GM20431 (cell line): ENCODE measurements at regions not wholly inside any gene's neighbourhood (a gene's known extent, or its start where the extent isn't known, plus 50 kb on each side); places are given as distances from the start of the nearest gene placed in this dataset.

Experiments used
- in situ Hi-C: fragments of 300-500 bp; cut with MseI, MboI; formaldehyde crosslinking; loops from one replicate; pipeline ENCODE4 v1.15.0; 2020; ENCODE audit warnings: low sequenced_read_pairs; ENCODE audit not compliant: unreplicated experiment

DNA sequence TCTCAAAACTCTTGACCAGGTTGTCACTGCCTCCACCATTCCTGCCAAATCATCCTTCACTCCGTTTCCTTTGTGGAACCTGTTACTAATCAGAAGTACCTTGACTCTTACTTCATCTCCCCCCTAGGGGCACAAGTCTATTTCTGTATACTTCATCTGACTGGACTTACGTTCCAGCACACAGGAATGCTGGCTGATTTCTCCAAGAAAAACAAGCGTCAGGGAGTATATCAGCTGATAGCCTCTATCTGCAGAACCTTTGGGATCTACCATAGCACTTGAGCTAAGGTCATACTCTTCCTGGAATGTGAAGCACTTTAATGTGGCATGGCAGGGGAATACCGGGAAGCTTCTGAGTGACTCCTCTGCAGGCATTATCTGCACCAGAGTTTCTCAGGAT, 178.1 kb upstream of the MOCS1 start:
- in situ Hi-C loops: no loop called here

DNA sequence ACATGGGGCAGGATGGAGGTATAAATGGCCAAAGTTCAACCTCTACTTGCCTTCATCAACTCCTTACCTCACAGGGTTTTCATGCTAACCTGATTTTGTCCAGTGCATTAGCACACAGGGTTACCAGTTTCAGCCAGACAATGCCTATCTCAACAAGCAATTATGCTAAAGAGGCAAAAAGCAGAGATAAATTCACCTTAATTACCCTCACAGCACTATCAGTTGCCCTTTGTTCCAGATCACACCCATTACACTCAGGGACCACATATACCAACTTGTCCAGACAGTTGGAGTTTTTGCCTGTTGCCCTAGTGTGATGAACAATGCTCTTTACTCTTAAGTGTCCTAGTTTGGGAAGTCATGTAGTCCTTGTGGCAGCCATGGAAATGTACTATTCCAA, 174.5 kb upstream of the MOCS1 start:
- in situ Hi-C loops: no loop called here

DNA sequence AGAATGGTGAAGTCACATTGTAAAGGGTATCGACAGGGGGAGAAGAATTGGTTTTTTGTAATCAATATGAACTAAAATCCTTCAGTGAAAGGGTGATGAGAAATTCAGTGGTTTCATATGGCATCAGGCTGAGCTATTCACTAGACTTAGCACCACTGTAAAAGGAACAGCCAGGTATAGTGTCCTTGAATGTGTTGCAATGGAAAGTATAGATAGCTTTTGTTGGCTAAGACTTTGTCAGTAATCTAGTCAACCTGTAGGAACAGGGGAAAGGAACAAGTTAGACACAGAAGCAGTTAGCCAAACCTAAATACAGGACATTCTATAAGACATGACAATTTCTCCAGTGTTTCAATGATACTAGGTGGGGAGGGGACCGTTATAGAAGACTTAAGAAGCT, 172.6 kb upstream of the MOCS1 start:
- in situ Hi-C loops: no loop called here

DNA sequence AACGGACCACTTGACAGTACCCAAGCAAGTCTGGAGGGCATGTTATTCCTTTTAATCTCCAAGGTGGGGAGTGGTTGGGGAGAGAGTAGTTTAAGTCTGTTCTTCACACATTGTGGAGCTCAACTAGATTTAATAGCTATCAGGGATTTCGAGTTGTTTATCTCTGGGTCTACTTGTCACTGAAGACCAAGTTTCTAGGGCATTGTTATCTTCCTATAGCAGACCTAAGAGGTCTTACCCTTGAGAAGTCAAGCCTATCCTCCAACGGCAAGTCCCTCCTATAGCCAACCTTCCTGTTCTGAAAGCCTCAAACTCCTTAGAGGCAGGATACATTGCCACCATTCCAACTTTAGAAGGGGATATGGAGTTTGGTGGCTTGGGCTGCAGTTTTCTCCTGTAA, 164.5 kb upstream of the MOCS1 start:
- in situ Hi-C loops: no loop called here

DNA sequence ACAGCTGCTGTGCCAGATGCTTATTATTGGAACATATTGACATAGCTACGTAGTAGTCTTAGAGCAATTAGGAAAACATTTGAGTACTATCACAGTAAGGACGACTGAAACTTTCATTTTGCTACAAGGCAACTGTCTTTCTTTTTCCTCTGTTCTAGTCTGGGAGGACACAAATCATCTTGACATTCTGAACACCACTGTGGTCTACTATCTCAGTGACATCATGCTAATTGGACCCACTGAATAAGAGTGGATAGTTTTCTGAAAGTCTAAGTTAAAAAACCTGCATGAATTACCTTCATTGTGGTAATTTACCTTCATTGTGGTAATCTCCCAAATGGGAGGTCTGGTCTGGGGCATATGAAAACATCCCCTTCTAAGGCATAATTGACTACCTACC, 163.3 kb upstream of the MOCS1 start:
- in situ Hi-C loops: no loop called here

DNA sequence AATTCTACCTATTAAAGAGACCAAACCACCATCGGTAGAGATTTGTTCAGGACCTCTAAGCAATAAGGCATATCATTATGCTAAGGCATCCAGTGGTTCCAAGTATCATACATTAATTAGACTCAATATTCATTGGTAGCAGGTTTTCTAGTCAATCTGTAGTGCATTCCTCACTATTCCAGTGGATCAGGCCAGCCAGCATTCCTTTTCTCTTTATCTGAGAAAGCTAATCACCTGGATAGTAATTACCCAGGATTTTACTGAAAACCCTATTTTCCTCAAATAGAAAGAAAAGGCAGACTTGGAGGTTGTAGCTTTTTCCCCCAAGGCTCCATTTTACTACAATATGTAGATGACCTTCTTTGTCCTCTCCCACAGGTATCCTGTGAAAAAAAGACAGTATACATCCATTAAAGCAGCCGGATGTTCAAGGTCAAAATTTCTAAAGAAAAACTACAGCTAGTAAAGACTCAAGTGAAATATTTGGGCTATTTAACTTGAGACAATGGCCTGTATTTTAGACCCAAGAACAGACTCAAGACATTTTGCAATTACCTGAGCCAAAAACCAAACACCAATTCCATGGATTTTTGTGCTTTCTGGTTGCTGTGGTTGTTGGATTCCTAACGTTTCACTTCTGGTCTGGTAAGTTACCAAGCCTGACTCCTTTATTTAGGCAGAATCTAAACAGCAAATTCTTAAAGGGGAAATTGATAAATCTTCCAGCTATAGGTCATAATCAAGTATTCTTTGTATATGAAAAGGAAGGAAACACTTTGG, 149.1 kb upstream of the MOCS1 start:
- in situ Hi-C loops: no loop called here

DNA sequence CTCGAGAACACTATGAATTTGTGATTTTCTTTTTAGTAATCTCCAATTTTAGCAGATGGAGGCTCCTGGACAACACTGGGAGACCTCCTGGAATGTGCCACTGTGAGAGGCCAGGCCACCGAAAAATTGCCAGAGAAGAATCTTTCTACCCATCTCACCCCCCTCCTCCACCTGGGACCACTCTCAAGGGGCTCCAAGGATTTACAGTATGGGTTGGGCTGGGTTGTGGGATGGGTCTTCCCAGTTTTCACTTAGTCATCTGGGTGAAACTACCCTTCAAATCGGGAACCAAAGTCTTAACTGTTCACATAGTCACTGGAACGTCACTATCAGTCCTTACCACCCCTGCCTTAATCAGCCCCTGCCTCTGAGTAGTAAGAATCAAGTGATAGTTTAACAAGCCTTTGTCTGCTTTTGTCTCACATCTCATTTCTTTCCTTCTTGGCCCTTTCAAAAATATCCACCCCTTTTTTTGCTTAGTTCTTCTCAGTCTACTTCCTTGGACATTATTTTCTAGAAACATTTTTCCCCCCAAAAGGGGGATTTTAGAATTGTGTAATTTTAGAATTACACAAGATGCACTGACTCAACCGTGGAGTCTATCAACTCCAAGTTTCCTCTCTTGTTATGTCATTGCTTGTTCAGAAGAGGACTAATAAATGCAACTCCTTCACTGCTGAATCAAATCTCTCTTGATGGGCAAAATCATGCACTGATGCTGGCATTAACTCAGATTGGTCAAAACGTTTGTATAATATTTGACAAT, 148.2 kb upstream of the MOCS1 start:
- in situ Hi-C loops: no loop called here

DNA sequence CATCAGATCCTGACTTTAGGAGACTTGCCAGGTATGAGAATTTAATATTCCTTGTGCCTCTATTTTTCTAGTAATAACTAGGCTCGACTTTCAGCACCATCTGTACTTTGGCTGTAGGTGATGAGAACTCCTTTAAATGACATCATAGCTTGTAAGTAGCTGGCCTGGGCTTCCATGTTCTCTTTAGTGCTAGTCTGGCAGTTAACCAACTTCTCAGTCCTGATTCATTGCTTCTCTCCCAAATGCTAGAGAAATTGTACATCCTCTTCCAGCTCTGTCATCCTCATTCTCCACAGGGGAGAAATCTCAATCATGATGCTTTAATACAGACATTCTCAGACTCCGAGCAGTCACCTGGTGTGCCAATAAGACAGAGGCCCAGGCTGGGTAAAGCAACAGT, 143.5 kb upstream of the MOCS1 start:
- in situ Hi-C loops: no loop called here

DNA sequence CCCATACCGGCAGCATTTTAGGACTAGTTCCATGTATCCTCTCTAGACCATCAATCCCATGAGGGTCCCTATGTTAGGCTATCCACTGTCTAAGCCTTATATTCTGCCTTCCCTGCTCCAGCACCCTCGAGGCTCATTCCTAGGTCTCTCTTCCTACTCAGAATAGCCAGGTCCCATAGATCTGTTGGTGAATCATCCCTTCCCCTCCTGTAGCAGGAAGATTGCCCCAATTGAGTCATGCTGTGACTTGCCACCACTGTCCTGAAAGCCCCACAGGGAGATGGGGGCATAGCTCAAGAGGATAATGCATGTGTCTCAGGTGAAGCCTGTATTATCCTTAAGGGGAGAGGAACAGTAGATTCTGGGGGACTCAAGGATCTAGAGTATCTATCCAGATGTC, 143.1 kb upstream of the MOCS1 start:
- in situ Hi-C loops: no loop called here

DNA sequence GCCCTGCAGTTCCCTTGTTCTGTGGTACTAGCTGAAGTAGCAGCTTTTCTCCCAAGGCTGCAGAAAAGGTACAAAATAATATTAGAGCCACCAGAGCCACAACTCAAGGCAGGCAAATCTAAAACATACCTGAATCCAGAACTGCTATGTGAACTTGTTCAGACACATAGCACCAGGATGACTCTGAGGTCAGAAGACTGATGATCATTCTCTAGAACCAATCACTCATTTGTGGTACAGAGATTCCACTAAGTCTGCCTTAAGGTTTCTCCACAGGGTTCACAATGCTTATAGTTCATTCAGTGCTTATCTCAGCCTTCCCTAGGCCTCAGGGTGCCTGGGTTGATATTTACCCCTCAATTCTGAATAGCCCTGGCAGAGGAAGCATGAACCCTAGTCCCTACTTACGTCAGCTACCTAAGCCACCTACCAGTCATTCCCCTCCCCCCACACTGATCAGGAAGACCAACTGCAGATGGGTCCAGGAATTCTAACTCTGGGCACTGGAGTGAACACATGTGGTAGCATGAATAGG, 140.9 kb upstream of the MOCS1 start:
- in situ Hi-C loops: no loop called here

DNA sequence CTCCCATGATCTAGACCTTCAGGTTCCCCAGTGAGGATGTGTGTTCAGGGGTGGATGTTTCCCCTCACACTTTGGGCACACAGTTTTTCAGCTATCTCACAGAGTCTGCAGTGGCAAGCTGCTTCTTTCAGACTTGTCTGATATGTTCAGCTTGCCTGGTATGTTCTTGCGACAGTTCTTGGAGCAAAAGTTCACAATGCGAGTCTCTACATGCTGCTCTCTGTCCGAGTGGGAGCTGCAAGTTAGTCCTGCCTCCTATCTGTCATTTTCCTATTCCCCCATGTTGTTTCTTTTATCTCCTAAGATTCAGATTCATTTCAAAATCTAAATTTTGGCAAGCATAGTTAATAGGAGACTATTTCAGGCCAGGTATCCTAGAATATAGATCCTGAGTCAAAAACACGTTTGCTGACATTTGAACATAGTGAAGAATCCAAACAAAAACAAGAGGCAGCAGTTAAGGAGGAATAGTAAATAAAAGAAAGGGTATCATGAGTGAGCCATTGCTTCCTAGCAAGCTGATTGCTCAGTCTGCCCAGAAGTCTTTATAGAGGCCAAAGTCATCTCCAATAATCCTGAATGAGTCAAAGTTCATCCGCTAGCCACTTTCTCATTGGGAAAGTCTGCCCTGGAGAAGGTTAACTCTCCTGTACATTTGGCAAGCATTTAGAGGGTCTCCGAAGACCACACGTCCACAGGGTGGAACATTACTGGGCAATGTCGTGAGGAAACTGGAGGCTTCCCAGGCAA, 140.2 kb upstream of the MOCS1 start:
- in situ Hi-C loops: no loop called here

DNA sequence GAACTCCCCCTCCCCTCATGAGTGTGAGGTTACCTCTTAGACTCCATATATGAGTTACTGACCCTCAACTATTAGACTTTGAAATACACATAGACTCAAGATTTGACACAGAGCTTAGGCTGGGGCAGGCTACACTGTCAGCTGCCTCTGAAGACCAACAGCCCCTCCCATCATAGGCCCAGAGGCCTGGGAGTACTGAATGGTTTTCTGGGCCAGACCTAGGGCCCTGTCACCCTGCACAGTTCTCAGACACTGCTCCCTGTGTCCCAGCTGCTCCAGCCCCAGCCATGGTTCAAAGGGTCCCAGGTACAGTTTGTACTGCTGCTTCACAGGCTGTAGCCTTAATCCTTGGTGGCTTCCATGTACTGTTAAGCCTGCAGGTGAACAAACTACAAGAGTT, 132.1 kb upstream of the MOCS1 start:
- in situ Hi-C loops: no loop called here

DNA sequence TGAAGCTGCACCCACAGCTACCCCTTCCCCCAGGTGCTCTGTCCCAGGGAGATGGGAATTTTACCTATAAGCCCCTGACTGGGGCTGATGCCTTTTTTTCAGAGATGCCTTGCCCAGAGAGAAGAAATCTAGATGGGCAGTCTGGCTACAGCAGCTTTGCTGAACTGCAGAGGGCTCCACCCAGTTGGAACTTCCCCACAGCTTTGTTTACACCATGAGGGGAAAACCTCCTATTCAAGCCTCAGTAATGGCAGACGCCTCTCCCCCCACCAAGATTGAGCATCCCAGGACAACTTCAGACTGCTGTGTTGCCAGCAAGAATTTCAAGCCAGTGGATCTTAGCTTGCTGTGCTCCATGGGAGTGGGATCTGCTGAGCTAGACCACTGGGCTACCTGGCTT, 122.6 kb upstream of the MOCS1 start:
- in situ Hi-C loops: no loop called here

DNA sequence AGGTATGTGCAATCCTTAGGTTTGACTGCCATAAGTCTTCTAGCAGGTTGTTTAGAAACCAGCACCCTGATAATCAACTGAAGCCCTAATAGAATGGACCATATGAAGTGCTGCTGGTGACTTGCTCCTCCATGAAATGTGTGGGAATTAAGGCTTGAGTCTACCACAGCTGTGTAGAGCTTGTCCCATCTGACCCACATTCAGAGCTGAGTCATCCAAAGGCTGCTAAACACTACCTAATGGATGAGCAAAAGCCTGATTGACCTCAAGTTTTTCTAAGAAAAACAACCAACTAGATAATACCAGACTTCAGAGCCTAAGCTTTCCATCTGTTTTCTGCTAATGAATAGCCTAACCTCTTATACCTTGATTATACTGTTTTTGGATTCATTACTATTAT, 120.3 kb upstream of the MOCS1 start:
- in situ Hi-C loops: no loop called here

DNA sequence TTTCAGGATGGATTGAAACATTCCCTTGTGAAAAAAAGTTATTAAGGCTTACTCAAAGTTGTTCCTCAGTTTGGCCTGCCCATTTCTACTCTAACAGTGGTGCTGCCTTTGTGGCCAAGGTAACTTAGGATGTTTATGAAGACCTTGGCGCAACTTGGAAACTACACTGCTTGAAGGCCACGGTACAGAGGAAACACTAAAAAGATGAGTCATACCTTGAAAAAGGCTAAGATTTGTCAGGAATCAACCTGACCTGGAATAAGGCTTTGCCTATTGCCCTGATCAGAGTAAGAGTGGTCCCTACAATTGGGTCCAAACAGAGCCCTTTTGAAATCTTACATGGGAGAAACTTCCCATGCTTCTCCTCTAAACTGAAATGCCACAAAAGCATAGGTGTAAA, 119.9 kb upstream of the MOCS1 start:
- in situ Hi-C loops: no loop called here

DNA sequence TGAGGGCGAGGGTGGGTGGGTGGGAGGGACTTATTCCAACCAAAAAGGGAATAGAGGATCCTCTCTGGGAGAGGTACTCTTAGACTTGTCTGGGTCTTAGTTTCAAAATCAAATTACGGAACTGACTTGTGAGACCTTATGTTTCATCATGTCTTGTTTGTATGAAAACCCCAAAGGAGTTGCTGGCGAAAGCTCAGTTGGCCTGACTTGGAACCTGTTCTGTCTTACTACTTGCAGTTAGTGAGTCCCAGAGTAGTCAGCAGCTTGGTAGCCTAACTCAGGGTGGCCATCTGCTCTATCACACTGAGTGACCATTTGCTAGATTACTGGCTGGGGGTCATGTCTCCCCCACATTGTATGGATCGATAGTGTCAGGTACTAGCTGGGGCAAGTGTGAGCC, 114.9 kb upstream of the MOCS1 start:
- in situ Hi-C loops: no loop called here

DNA sequence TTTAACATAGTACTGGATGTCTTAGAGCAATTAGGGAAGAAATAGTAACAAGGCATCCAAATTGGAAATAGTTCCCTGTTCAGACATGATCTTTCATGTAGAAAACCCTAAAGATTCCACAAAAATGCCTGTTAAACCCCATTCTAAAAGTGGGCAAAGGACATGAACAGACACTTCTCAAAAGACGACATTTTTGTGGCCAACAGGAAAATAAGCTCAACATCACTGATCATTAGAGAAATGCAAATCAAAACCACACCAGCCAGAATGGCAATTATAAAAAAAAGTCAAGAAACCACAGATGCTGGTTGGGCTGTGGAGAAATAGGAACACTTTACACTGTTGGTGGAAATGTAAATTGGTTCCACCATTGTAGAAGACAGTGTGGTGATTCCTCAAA, 109.9 kb upstream of the MOCS1 start:
- in situ Hi-C loops: no loop called here

DNA sequence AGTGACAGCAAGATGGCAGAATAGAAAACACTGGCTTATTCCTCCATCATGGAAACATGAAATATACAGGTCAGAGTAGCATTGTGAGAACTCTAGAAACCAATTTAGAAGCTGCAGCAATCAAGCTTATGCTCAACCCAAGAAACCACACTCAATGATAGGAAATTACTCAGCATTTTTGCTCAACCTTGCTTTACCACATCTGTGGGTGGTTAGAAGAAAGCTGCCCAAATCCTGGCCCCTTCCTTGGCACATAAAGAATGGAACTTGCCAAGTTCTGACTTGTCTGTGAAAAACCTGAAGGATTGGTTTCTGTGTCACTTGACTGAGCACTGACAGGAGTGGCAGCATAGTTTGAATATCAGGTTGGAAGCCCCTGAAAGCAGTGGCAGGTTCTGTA, 108.0 kb upstream of the MOCS1 start:
- in situ Hi-C loops: no loop called here

DNA sequence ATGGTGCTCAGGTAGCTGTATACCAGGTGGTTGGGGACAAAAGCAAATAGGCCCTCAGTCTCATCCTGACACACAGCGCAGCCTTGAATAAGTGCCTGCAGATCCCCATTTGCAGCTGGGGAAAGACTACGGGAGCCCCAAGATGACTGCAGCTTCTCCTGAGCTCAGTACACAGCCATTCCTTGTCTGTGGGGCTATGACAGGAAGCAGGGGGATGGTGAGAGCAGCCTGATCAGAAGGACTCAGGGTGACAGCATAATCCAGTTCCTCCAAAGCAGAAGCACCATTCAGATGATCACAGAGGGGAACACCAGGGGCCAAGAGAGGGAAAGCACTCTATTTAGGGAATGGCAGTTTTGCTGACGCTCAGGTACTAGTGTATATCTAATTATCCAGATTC, 104.8 kb upstream of the MOCS1 start:
- in situ Hi-C loops: no loop called here

DNA sequence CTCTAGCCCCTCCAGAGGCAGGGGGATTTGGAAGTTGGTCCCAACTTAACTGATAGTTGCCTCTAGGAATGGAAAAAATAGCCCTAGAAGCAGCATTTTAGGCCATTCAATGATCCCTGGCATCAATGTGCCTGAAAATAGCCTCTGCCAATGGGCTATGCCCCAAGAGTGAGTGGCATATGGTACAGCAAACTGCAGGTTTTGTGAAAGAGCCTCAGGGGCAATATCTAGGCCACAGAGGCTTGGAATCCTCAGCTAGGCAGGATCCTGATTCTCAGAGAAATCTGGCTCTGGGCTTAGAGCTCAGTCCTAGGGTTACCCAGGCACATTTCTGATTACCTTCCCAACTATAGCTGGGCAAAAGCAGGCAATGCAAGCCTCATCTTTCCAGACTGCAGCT, 104.4 kb upstream of the MOCS1 start:
- in situ Hi-C loops: no loop called here

DNA sequence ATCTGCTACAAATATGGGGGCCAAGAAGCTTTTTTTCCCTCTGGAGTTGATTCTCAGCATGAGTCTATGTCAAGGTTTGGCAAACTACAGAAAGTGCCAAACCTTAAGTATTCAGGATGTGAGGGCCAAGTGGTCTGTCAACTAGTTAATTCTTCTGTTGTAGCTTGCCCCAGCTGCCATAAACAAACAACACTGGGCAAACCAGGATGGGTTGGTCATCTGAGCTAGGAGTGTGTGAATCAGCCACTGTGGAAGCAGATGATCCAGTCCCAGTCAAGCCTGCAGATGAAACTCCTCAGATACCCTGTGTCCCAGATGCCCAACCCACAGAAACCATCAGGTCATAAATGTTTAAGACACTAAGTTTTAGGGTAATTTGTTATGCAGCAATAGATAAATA, 103.0 kb upstream of the MOCS1 start:
- in situ Hi-C loops: no loop called here
